ENCODE measurements at regions not wholly inside any gene's neighbourhood (a gene's known extent, or its start where the extent isn't known, plus 50 kb on each side); places are given as distances from the start of the nearest gene placed in this dataset.

DNA sequence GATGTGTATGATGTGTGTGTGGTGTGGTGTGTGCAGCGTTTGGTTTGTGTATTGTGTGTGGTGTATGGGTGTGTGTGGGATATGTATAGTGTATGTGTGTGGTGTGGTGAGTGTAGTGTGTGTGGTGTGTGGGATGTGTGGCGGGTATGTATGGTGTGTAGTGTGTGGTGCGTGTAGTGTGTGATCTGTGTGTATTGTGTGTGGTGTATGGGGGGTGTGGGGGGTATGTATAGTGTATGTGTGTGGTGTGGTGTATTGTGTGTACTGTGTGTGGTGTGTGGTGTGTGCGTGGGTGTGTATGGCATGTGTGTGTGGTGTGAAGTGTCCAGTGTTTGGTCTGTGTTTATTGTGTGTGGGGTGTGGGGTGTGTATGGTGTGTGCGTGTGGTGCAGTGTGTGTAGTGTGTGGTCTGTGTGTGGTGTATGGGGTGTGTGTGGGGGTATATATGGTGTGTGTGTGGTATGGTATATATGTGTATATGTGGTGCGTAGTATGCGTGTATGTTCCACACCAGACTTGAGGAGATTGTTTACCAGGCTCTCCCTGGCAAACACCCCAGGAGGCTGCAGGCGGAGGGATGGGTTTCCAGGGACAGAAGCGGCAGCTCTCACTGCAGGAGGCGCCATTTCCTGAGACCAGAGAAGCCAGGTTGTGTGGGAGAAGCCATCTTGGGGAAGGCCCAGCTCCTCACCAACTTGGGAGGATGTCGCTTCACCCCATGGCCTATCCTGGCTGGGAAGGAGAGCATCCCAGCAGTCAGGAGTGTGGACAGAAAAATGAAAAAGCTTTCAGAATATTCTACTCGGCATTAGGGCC lies 138.1 kb downstream of the NXNL2 start:
- Histone ChIP-seq H3K4me3 (ENCODE audit: low read length) (no peak overlapping the region), H3K9ac (ENCODE audit: low read length) (no peak overlapping the region), H3K36me3 (replicated peaks; ENCODE audit: insufficient read depth, low read length) (no peaks in the 10 kb centered on the region), H2AFZ (ENCODE audit: low read length) (no peak overlapping the region), H3K27ac (ENCODE audit: low read length) (no peak overlapping the region), H3K27me3 (replicated peaks; ENCODE audit: insufficient read depth, low read length) (no peaks in the 10 kb centered on the region), H3K4me1 (ENCODE audit: low read length) (peaks cover 3% of the 10 kb centered on the region), H3F3A (ENCODE audit: insufficient read depth, low read length) (no peaks in the 10 kb centered on the region), H4K20me1 (ENCODE audit: insufficient read depth, low read length) (no peaks in the 10 kb centered on the region), H3K79me2 (ENCODE audit: low read length) (no peaks in the 10 kb centered on the region), H3K9me2 (replicated peaks; ENCODE audit: insufficient read depth, low read length) (no peaks in the 10 kb centered on the region), H3K4me2 (ENCODE audit: low read depth, low read length) (no peak overlapping the region), H3K9me3 (replicated peaks; ENCODE audit: insufficient read depth, low read length) (no peaks in the 10 kb centered on the region)
- no peak for DNase-seq
- TF ChIP-seq EZH2phosphoT487 (IDR thresholded peaks at IDR 0.05; ENCODE audit: low read length) (no peak), CTCF (IDR thresholded peaks at IDR 0.05; ENCODE audit: low read length) (no peak), EZH2 (optimal IDR thresholded peaks at IDR 0.05; ENCODE audit: low read depth, low read length) (no peak)

DNA sequence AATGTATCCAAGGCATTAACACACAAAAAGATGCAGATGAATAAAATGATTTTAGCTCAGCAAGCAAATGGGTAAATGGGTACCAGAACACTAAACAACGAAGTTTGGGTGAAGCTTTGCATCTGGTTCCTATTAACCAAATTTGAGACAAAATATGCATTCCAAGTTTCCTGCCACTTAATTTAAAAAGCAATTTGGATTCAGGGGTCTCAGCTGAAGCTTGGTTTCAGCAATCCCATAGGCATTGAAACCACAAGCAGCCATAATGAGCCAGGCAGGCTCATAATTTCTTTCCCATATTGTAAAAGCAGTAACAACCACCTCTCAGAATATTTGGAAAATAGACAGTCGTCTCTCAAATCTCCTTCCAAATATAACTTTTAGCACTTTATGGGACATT lies 138.9 kb downstream of the NXNL2 start:
- Histone ChIP-seq H3K79me2 (ENCODE audit: low read length) (no peaks in the 10 kb centered on the region), H3K4me3 (ENCODE audit: low read length) (no peak overlapping the region), H3K27ac (ENCODE audit: low read length) (no peak overlapping the region), H3K27me3 (replicated peaks; ENCODE audit: insufficient read depth, low read length) (no peaks in the 10 kb centered on the region), H2AFZ (ENCODE audit: low read length) (no peak overlapping the region), H3K4me2 (ENCODE audit: low read depth, low read length) (no peak overlapping the region), H3K9me2 (replicated peaks; ENCODE audit: insufficient read depth, low read length) (no peaks in the 10 kb centered on the region), H3K36me3 (replicated peaks; ENCODE audit: insufficient read depth, low read length) (no peaks in the 10 kb centered on the region), H4K20me1 (ENCODE audit: insufficient read depth, low read length) (no peaks in the 10 kb centered on the region), H3K9me3 (replicated peaks; ENCODE audit: insufficient read depth, low read length) (no peaks in the 10 kb centered on the region), H3F3A (ENCODE audit: insufficient read depth, low read length) (no peaks in the 10 kb centered on the region), H3K4me1 (ENCODE audit: low read length) (peaks cover 3% of the 10 kb centered on the region), H3K9ac (ENCODE audit: low read length) (no peak overlapping the region)
- DNase-seq, result no peak
- TF ChIP-seq EZH2phosphoT487 (IDR thresholded peaks at IDR 0.05; ENCODE audit: low read length) (no peak), EZH2 (optimal IDR thresholded peaks at IDR 0.05; ENCODE audit: low read depth, low read length) (no peak), CTCF (IDR thresholded peaks at IDR 0.05; ENCODE audit: low read length) (no peak)

GRCh38 chr9:88676644-88677043 lies 141.7 kb downstream of the NXNL2 start:
- Histone ChIP-seq H3K79me2 (ENCODE audit: low read length) (no peaks in the 10 kb centered on the region), H2AFZ (ENCODE audit: low read length) (no peak overlapping the region), H3K27ac (ENCODE audit: low read length) (no peak overlapping the region), H3K36me3 (replicated peaks; ENCODE audit: insufficient read depth, low read length) (no peaks in the 10 kb centered on the region), H4K20me1 (ENCODE audit: insufficient read depth, low read length) (no peaks in the 10 kb centered on the region), H3K27me3 (replicated peaks; ENCODE audit: insufficient read depth, low read length) (no peaks in the 10 kb centered on the region), H3K4me2 (ENCODE audit: low read depth, low read length) (no peak overlapping the region), H3K9me2 (replicated peaks; ENCODE audit: insufficient read depth, low read length) (no peaks in the 10 kb centered on the region), H3K4me3 (ENCODE audit: low read length) (no peak overlapping the region), H3F3A (ENCODE audit: insufficient read depth, low read length) (no peaks in the 10 kb centered on the region), H3K9ac (ENCODE audit: low read length) (no peak overlapping the region), H3K4me1 (ENCODE audit: low read length) (peaks cover 3% of the 10 kb centered on the region), H3K9me3 (replicated peaks; ENCODE audit: insufficient read depth, low read length) (no peaks in the 10 kb centered on the region)
- TF ChIP-seq CTCF (IDR thresholded peaks at IDR 0.05; ENCODE audit: low read length) (no peak), EZH2 (optimal IDR thresholded peaks at IDR 0.05; ENCODE audit: low read depth, low read length) (no peak), EZH2phosphoT487 (IDR thresholded peaks at IDR 0.05; ENCODE audit: low read length) (no peak)
- DNase-seq, result peak; percentile 24
